NCI-H2227 (cell line): ENCODE measurements at regions not wholly inside any gene's neighbourhood (a gene's known extent, or its start where the extent isn't known, plus 50 kb on each side); places are given as distances from the start of the nearest gene placed in this dataset.

Source experiments
- DNase-seq: peaks from one replicate; lab custom pipeline; 2025; ENCODE audit not compliant: unreplicated experiment; lab: John Stamatoyannopoulos, UW

GRCh38 chr14:71588576-71589215 lies 343.5 kb upstream of the RGS6 start:
- no peak for DNase-seq

- DNase-seq = no peak
These were observed 342.6 kb upstream of the RGS6 start for GRCh38 chr14:71589609-71590008.

GRCh38 chr14:71590131-71590530 lies 342.1 kb upstream of the RGS6 start:
- DNase-seq = no peak

GRCh38 chr14:71591231-71591630 lies 341.0 kb upstream of the RGS6 start:
- no peak for DNase-seq

- no peak for DNase-seq
These were observed 340.3 kb upstream of the RGS6 start for GRCh38 chr14:71591929-71592328.

GRCh38 chr14:71592361-71592760 lies 339.9 kb upstream of the RGS6 start:
- DNase-seq = no peak

- DNase-seq = no peak
These were observed 338.3 kb upstream of the RGS6 start for GRCh38 chr14:71593966-71594365.

GRCh38 chr14:71594821-71595220 lies 337.4 kb upstream of the RGS6 start:
- peak; percentile 2 for DNase-seq

GRCh38 chr14:71595441-71595840 lies 336.8 kb upstream of the RGS6 start:
- no peak for DNase-seq

GRCh38 chr14:71597287-71597920 lies 334.8 kb upstream of the RGS6 start:
- DNase-seq = no peak

GRCh38 chr14:71597955-71598660 lies 334.1 kb upstream of the RGS6 start:
- DNase-seq = no peak

GRCh38 chr14:71600309-71600708 lies 331.9 kb upstream of the RGS6 start:
- no peak for DNase-seq

GRCh38 chr14:71602524-71602923 lies 329.7 kb upstream of the RGS6 start:
- DNase-seq = no peak

GRCh38 chr14:71604231-71604630 lies 328.0 kb upstream of the RGS6 start:
- DNase-seq = no peak

- no peak for DNase-seq
These were observed 326.2 kb upstream of the RGS6 start for GRCh38 chr14:71606064-71606463.

GRCh38 chr14:71606575-71606974 lies 325.7 kb upstream of the RGS6 start:
- no peak for DNase-seq

GRCh38 chr14:71607056-71607455 lies 325.2 kb upstream of the RGS6 start:
- no peak for DNase-seq

- DNase-seq = no peak
These were observed 322.1 kb upstream of the RGS6 start for GRCh38 chr14:71610149-71610548.

GRCh38 chr14:71610797-71611196 lies 321.4 kb upstream of the RGS6 start:
- peak; percentile 17 for DNase-seq

- DNase-seq = no peak
These were observed 319.1 kb upstream of the RGS6 start for GRCh38 chr14:71613168-71613567.

- no peak for DNase-seq
These were observed 316.2 kb upstream of the RGS6 start for GRCh38 chr14:71616013-71616412.

- no peak for DNase-seq
These were observed 314.2 kb upstream of the RGS6 start for GRCh38 chr14:71618047-71618446.
